K562 (cell line): ENCODE measurements at regions not wholly inside any gene's neighbourhood (a gene's known extent, or its start where the extent isn't known, plus 50 kb on each side); places are given as distances from the start of the nearest gene placed in this dataset.
"Not testable (repeated sequence)": the region's sequence is repeated elsewhere in the genome, so short reads cannot be mapped to it uniquely, and the experiment has no call there.

Experiments
- ARNT ChIP-seq, 2 experiments: fragments of 450-650 bp; IDR thresholded peaks; 2 replicates each; pipeline ENCODE4 v1.6.1; 2016; ENCODE audit warnings: mild to moderate bottlenecking in 1 of 2
- CCNT2 ChIP-seq: IDR thresholded peaks from 2 replicates; pipeline ENCODE4 v1.6.1; 2011; ENCODE audit warnings: borderline replicate concordance, low read depth, mild to moderate bottlenecking, moderate library complexity, mixed read lengths, low read length; ENCODE audit not compliant: insufficient read length; ENCODE audit errors: extremely low read depth
- GTF2F1 ChIP-seq: IDR thresholded peaks from 2 replicates; pipeline ENCODE4 v1.6.1; 2011; ENCODE audit warnings: low read depth, low read length, improper control_type of control experiment
- KLF6 ChIP-seq: fragments of 250-450 bp; sonication (Bioruptor Pico); IDR thresholded peaks from 2 replicates; pipeline ENCODE4 v1.4.0; 2020; ENCODE audit warnings: mild to moderate bottlenecking, moderate library complexity, borderline replicate concordance
- MAFK ChIP-seq: IDR thresholded peaks from 2 replicates; pipeline ENCODE4 v1.6.1; 2011; ENCODE audit warnings: low read length, improper control_type of control experiment
- TAF1 ChIP-seq: IDR thresholded peaks from 2 replicates; pipeline ENCODE4 v1.6.1; 2011; ENCODE audit warnings: mild to moderate bottlenecking, low read length, moderate library complexity; ENCODE audit not compliant: insufficient read depth, control insufficient read depth, severe bottlenecking; ENCODE audit errors: extremely low read depth
- ZBTB7A ChIP-seq: IDR thresholded peaks from 2 replicates; pipeline ENCODE4 v1.6.1; 2011; ENCODE audit warnings: low read depth, mild to moderate bottlenecking, low read length, moderate library complexity, borderline replicate concordance; ENCODE audit not compliant: control insufficient read depth
- ZNF12 ChIP-seq: sonication (generic); formaldehyde crosslinking; IDR thresholded peaks from 2 replicates; pipeline ENCODE4 v1.4.0; 2020; ENCODE audit warnings: mild to moderate bottlenecking, missing genetic modification reagents
- ZNF347 ChIP-seq: fragments of 450-650 bp; formaldehyde crosslinking; IDR thresholded peaks from 2 replicates; pipeline ENCODE4 v1.4.0; 2020; ENCODE audit warnings: low read depth, mild to moderate bottlenecking, moderate library complexity
- TF ChIP-seq, protein P1 (sequence below): IDR thresholded peaks from 2 replicates; pipeline ENCODE4 v1.6.1; 2011; ENCODE audit not compliant: insufficient read length; ENCODE audit errors: extremely low read depth
- TF ChIP-seq, protein P2 (sequence below): fragments of 450-650 bp; formaldehyde crosslinking; IDR thresholded peaks from 2 replicates; pipeline ENCODE4 v1.4.0; 2022; ENCODE audit warnings: mild to moderate bottlenecking, moderate library complexity
- TF ChIP-seq, protein P3 (sequence below), 3 experiments: IDR thresholded peaks in 2 of 3; conservative IDR thresholded peaks in 1 of 3; 2 replicates each; pipeline ENCODE4 v1.5.1; 2011 to 2012; ENCODE audit warnings: low read length in 3 of 3, mild to moderate bottlenecking in 3 of 3, control low read depth in 2 of 3, improper control_type of control experiment in 1 of 3, inconsistent platforms in 1 of 3, low read depth in 1 of 3, mixed read lengths in 1 of 3, moderate library complexity in 1 of 3; ENCODE audit not compliant: insufficient read depth in 2 of 3

GRCh38 chr4:30589669-30590068 lies 130.5 kb upstream of the PCDH7 start:
- TF ChIP-seq TAF1; KLF6 (CRISPR knock-in tag); ZNF12 (CRISPR knock-in tag); MAFK; ZNF347 (CRISPR knock-in tag); GTF2F1; CCNT2; ARNT (IDR thresholded peaks at IDR 0.05); ZBTB7A: not testable (repeated sequence)
- TF ChIP-seq, protein P1, sequence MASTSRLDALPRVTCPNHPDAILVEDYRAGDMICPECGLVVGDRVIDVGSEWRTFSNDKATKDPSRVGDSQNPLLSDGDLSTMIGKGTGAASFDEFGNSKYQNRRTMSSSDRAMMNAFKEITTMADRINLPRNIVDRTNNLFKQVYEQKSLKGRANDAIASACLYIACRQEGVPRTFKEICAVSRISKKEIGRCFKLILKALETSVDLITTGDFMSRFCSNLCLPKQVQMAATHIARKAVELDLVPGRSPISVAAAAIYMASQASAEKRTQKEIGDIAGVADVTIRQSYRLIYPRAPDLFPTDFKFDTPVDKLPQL: not testable (repeated sequence)
- TF ChIP-seq, protein P2, sequence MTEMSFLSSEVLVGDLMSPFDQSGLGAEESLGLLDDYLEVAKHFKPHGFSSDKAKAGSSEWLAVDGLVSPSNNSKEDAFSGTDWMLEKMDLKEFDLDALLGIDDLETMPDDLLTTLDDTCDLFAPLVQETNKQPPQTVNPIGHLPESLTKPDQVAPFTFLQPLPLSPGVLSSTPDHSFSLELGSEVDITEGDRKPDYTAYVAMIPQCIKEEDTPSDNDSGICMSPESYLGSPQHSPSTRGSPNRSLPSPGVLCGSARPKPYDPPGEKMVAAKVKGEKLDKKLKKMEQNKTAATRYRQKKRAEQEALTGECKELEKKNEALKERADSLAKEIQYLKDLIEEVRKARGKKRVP (CRISPR knock-in tag): not testable (repeated sequence)
- TF ChIP-seq, protein P3, sequence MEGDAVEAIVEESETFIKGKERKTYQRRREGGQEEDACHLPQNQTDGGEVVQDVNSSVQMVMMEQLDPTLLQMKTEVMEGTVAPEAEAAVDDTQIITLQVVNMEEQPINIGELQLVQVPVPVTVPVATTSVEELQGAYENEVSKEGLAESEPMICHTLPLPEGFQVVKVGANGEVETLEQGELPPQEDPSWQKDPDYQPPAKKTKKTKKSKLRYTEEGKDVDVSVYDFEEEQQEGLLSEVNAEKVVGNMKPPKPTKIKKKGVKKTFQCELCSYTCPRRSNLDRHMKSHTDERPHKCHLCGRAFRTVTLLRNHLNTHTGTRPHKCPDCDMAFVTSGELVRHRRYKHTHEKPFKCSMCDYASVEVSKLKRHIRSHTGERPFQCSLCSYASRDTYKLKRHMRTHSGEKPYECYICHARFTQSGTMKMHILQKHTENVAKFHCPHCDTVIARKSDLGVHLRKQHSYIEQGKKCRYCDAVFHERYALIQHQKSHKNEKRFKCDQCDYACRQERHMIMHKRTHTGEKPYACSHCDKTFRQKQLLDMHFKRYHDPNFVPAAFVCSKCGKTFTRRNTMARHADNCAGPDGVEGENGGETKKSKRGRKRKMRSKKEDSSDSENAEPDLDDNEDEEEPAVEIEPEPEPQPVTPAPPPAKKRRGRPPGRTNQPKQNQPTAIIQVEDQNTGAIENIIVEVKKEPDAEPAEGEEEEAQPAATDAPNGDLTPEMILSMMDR (IDR thresholded peaks at IDR 0.05 in 2 of 3, conservative IDR thresholded peaks at IDR 0.05 in 1 of 3; ENCODE audit: insufficient read depth in 2 of 3, low read depth in 1 of 3, low read length in 3 of 3): not testable (repeated sequence)
